Endothelial cell of umbilical vein (primary cell): ENCODE measurements at regions not wholly inside any gene's neighbourhood (a gene's known extent, or its start where the extent isn't known, plus 50 kb on each side); places are given as distances from the start of the nearest gene placed in this dataset.

ENCODE experiments used
- BruUV-seq: library from RNA; stranded (reverse); fragments of 400-500 nt; replicated peaks from 2 replicates; lab custom pipeline; 2021; lab: Mats Ljungman, UMichigan
- CTCF ChIA-PET: fragments of 300-600, 350-600 bp; sonication (Branson Sonifier 250); formaldehyde crosslinking; loops from one replicate; lab custom pipeline; 2021; ENCODE audit warnings: antibody characterized with exemption, inconsistent platforms; lab: Charles Lee
- POLR2A ChIA-PET: fragments of 300-600, 350-600 bp; sonication (Branson Sonifier 250); formaldehyde crosslinking; loops from one replicate; lab custom pipeline; 2021; ENCODE audit warnings: antibody characterized with exemption, inconsistent platforms; lab: Charles Lee
- DNase-seq: peaks from one replicate; pipeline ENCODE4 v3.0.0-alpha.2; 2011; ENCODE audit warnings: low read depth, low spot score
- FAIRE-seq: peaks from 2 replicates; lab custom pipeline; 2011; peaks lifted over from hg19 to GRCh38; lab: Jason Lieb, UNC
- H2AFZ ChIP-seq: 2 replicates; pipeline ENCODE4 v1.6.0; 2012; ENCODE audit warnings: low read depth, low read length, control low read depth, inconsistent platforms
- H3K27ac ChIP-seq: 2 replicates; pipeline ENCODE4 v1.5.1; 2011; ENCODE audit warnings: low read depth, mild to moderate bottlenecking, control low read depth, low read length, moderate library complexity; ENCODE audit not compliant: insufficient read depth
- H3K27me3 ChIP-seq, 2 experiments: 2 replicates each; pipeline versions ENCODE4 v1.6.0 to v1.6.1; 2011; ENCODE audit warnings: low read length in 2 of 2, mixed read lengths in 1 of 2; ENCODE audit not compliant: control insufficient read depth in 2 of 2, insufficient read depth in 2 of 2
- H3K36me3 ChIP-seq, 2 experiments: 2 replicates in 1 of 2; 3 replicates in 1 of 2; pipeline ENCODE4 v1.5.1; 2011; ENCODE audit warnings: low read length in 2 of 2, mild to moderate bottlenecking in 1 of 2, moderate library complexity in 1 of 2; ENCODE audit not compliant: control insufficient read depth in 2 of 2, insufficient read depth in 2 of 2; ENCODE audit errors: extremely low read depth in 1 of 2
- H3K4me1 ChIP-seq: 3 replicates; pipeline ENCODE4 v1.5.1; 2011; ENCODE audit warnings: mild to moderate bottlenecking, low read length; ENCODE audit not compliant: control insufficient read depth, insufficient read depth; ENCODE audit errors: extremely low read depth
- H3K4me2 ChIP-seq: 2 replicates; pipeline ENCODE4 v1.6.1; 2011; ENCODE audit warnings: low read length, control low read depth, mixed read lengths; ENCODE audit not compliant: insufficient read depth
- H3K4me3 ChIP-seq, 3 experiments: fragments of 200-600 bp in 1 of 3; sonication (generic), shearing (Covaris generic) in 1 of 3; replicated peaks in 1 of 3; 2 replicates each; pipeline ENCODE4 v1.5.1; 2011 to 2016; ENCODE audit warnings: control low read depth in 3 of 3, low read length in 3 of 3, mild to moderate bottlenecking in 2 of 3, inconsistent platforms in 1 of 3, low read depth in 1 of 3, moderate library complexity in 1 of 3; ENCODE audit not compliant: insufficient read depth in 1 of 3
- H3K79me2 ChIP-seq: 2 replicates; pipeline ENCODE4 v1.6.0; 2012; ENCODE audit warnings: low read length, inconsistent platforms; ENCODE audit not compliant: control insufficient read depth, insufficient read depth
- H3K9ac ChIP-seq: replicated peaks from 2 replicates; pipeline ENCODE3; 2011; ENCODE audit warnings: low read length, control low read depth; ENCODE audit not compliant: insufficient read depth; ENCODE audit errors: extremely low read depth
- H3K9me1 ChIP-seq: replicated peaks from 3 replicates; pipeline ENCODE4 v1.6.0; 2011; ENCODE audit warnings: mild to moderate bottlenecking, low read length; ENCODE audit not compliant: control insufficient read depth, insufficient read depth; ENCODE audit errors: extremely low read depth
- H3K9me3 ChIP-seq: replicated peaks from 2 replicates; pipeline ENCODE4 v1.5.1; 2012; ENCODE audit warnings: low read length, inconsistent platforms; ENCODE audit not compliant: control insufficient read depth, insufficient read depth
- H4K20me1 ChIP-seq: replicated peaks from 2 replicates; pipeline ENCODE3; 2011; ENCODE audit warnings: mild to moderate bottlenecking, low read length; ENCODE audit not compliant: control insufficient read depth, insufficient read depth; ENCODE audit errors: extremely low read depth
- EZH2 ChIP-seq: IDR thresholded peaks from 2 replicates; pipeline ENCODE4 v1.6.1; 2012; ENCODE audit warnings: borderline replicate concordance, low read depth, mild to moderate bottlenecking, moderate library complexity, low read length, inconsistent platforms; ENCODE audit not compliant: severe bottlenecking
- FOS ChIP-seq: IDR thresholded peaks from 2 replicates; pipeline ENCODE4 v1.6.1; 2011; ENCODE audit warnings: mild to moderate bottlenecking, low read length, moderate library complexity, borderline replicate concordance; ENCODE audit not compliant: insufficient read depth
- GATA2 ChIP-seq: IDR thresholded peaks from 2 replicates; pipeline ENCODE4 v1.7.0; 2011; ENCODE audit warnings: low read depth, mild to moderate bottlenecking, moderate library complexity, mixed read lengths, low read length; ENCODE audit not compliant: insufficient read length, insufficient read depth
- JUN ChIP-seq: IDR thresholded peaks from 2 replicates; pipeline ENCODE4 v1.6.1; 2011; ENCODE audit warnings: borderline replicate concordance, low read depth; ENCODE audit not compliant: insufficient read length, insufficient read depth
- MYC ChIP-seq: IDR thresholded peaks from one replicate; pipeline ENCODE4 v1.6.1; 2011; ENCODE audit warnings: mild to moderate bottlenecking, low read depth, low read length
- POLR2A ChIP-seq: IDR thresholded peaks from 2 replicates; pipeline ENCODE4 v1.6.1; 2012; ENCODE audit warnings: low read depth, mild to moderate bottlenecking, control low read depth, low read length
- POLR2AphosphoS5 ChIP-seq: IDR thresholded peaks from 2 replicates; pipeline ENCODE4 v1.6.1; 2012; ENCODE audit warnings: low read depth, mild to moderate bottlenecking, control low read depth, low read length, moderate library complexity; ENCODE audit not compliant: insufficient read depth
- dilution Hi-C: fragments of 300-500 bp; cut with MboI; formaldehyde crosslinking; loops from one replicate; pipeline ENCODE4 v1.15.0; 2019; ENCODE audit warnings: low sequenced_read_pairs; ENCODE audit not compliant: extremely low pct_ligation_motif_present
- intact Hi-C: fragments of 100-400 bp; cut with micrococcal nuclease; formaldehyde crosslinking; loops from one replicate; pipeline ENCODE4 v1.10.0; 2022
- TF ChIP-seq, protein P1 (sequence below): IDR thresholded peaks from 2 replicates; pipeline ENCODE4 v1.6.1; 2011; ENCODE audit not compliant: insufficient read depth, insufficient read length
- TF ChIP-seq, protein P2 (sequence below), 2 donors: IDR thresholded peaks; 1 replicate in 1 of 2; 2 replicates in 1 of 2; pipeline ENCODE4 v1.5.1; 2011; ENCODE audit warnings: low read length in 2 of 2, mild to moderate bottlenecking in 2 of 2, moderate library complexity in 2 of 2, control low read depth in 1 of 2, inconsistent platforms in 1 of 2, low read depth in 1 of 2; ENCODE audit not compliant: insufficient read depth in 1 of 2; ENCODE audit errors: extremely low read depth in 1 of 2

DNA sequence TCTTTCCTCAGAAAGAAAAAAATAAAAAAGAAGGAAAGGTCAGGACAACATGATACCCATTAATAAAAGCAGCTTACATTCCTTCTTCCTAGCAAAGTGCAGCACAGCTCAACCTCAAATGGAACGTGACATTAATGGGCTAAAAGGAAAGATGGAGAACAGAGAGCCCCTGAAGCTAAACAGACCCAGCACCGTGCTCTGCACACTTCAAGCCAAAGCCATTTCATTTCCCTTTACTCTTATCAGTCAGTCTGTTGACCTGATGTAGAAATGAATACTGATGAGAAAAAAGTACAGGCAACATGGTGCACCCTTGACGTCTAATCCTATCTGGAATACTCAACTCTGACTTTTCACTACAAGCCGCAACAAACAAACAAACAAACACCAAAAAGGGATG lies 57.7 kb upstream of the EDNRA start:
- ChIA-PET CTCF (interaction anchor here (1.3 to 1.4 kb wide), 2 partner anchors 15 to 114 kb away, joined by 3 read pairs; no protein-coding TSS in a partner anchor), POLR2A (no interaction called here)
- no peaks in the 10 kb centered on the region for H3K4me1 ChIP-seq
- TF ChIP-seq EZH2 (no peak), JUN (no peak), POLR2A (no peak), FOS (no peak), MYC (no peak), POLR2AphosphoS5 (no peak), GATA2 (no peak)
- TF ChIP-seq, protein P1, sequence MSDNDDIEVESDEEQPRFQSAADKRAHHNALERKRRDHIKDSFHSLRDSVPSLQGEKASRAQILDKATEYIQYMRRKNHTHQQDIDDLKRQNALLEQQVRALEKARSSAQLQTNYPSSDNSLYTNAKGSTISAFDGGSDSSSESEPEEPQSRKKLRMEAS, result no peak
- TF ChIP-seq, protein P2, sequence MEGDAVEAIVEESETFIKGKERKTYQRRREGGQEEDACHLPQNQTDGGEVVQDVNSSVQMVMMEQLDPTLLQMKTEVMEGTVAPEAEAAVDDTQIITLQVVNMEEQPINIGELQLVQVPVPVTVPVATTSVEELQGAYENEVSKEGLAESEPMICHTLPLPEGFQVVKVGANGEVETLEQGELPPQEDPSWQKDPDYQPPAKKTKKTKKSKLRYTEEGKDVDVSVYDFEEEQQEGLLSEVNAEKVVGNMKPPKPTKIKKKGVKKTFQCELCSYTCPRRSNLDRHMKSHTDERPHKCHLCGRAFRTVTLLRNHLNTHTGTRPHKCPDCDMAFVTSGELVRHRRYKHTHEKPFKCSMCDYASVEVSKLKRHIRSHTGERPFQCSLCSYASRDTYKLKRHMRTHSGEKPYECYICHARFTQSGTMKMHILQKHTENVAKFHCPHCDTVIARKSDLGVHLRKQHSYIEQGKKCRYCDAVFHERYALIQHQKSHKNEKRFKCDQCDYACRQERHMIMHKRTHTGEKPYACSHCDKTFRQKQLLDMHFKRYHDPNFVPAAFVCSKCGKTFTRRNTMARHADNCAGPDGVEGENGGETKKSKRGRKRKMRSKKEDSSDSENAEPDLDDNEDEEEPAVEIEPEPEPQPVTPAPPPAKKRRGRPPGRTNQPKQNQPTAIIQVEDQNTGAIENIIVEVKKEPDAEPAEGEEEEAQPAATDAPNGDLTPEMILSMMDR (IDR thresholded peaks at IDR 0.05; ENCODE audit: extremely low read depth in 1 of 2, insufficient read depth in 1 of 2, low read depth in 1 of 2, low read length in 2 of 2), result no peak
- no peaks in the 10 kb centered on the region for H3K79me2 ChIP-seq
- no peak overlapping the region for H3K9ac ChIP-seq
- intact Hi-C loops, result no loop called here
- H3K9me1 ChIP-seq, result no peaks in the 10 kb centered on the region
- no peak for FAIRE-seq
- H3K9me3 ChIP-seq, result no peaks in the 10 kb centered on the region
- no peak overlapping the region for H3K4me2 ChIP-seq
- BruUV-seq, result no TSS peak
- no peak overlapping the region for H3K27ac ChIP-seq
- dilution Hi-C loops, result no loop called here
- H3K4me3 ChIP-seq, result no peak overlapping the region
- no peak overlapping the region for H2AFZ ChIP-seq
- H3K36me3 ChIP-seq, result no peaks in the 10 kb centered on the region
- no peaks in the 10 kb centered on the region for H3K27me3 ChIP-seq
- no peaks in the 10 kb centered on the region for H4K20me1 ChIP-seq
- no peak for DNase-seq
